K562 (cell line): ENCODE measurements at regions not wholly inside any gene's neighbourhood (a gene's known extent, or its start where the extent isn't known, plus 50 kb on each side); places are given as distances from the start of the nearest gene placed in this dataset.

Experiments
- ATAC-seq: fragments of 200-7000 bp; cut with Tn5 transposase; 3 replicates; pipeline ENCODE4 v1.9.1; 2020; ENCODE audit warnings: moderate library complexity
- BruUV-seq: library from RNA; stranded (reverse); fragments of 400-500 nt; replicated peaks from 2 replicates; lab custom pipeline; 2021; lab: Mats Ljungman, UMichigan
- CTCF ChIA-PET: fragments of 300-600 bp; formaldehyde crosslinking; extraction: SDS; loops from one replicate; lab custom pipeline; 2021; ENCODE audit warnings: low intra/inter-chr PET ratio; lab: Yijun Ruan, JAX
- POLR2A ChIA-PET: fragments of 300-600, 350-650 bp; sonication (Branson Sonifier 250); formaldehyde crosslinking; extraction: SDS; loops from one replicate; lab custom pipeline; 2021; ENCODE audit warnings: antibody characterized with exemption, inconsistent platforms; lab: Yijun Ruan, JAX
- DNase-seq, 4 experiments: peaks; one replicate each; pipeline versions ENCODE4 v3.0.0 to v3.0.0-alpha.2; 2011 to 2018; ENCODE audit warnings: low spot score in 3 of 4, mixed read lengths in 3 of 4; ENCODE audit errors: extremely low read depth in 1 of 4
- FAIRE-seq: peaks from 2 replicates; lab custom pipeline; 2011; peaks lifted over from hg19 to GRCh38; lab: Jason Lieb, UNC
- H2AFZ ChIP-seq: 2 replicates; pipeline ENCODE4 v1.6.0; 2011; ENCODE audit warnings: low read depth, low read length, control low read depth, inconsistent platforms
- H3K27ac ChIP-seq: fragments of 200-600 bp; 3 replicates; pipeline ENCODE4 v1.8.0; 2011; ENCODE audit warnings: low read depth, mild to moderate bottlenecking, control low read depth, inconsistent platforms, low read length, moderate library complexity, mixed read lengths; ENCODE audit errors: extremely low read depth
- H3K27me3 ChIP-seq, 2 experiments: fragments of 300-600 bp in 1 of 2; 2 replicates in 1 of 2; 3 replicates in 1 of 2; pipeline versions ENCODE4 v1.6.0 to v1.8.0; 2011; ENCODE audit warnings: inconsistent platforms in 2 of 2, low read length in 2 of 2, mild to moderate bottlenecking in 1 of 2, mixed read lengths in 1 of 2, moderate library complexity in 1 of 2; ENCODE audit not compliant: control insufficient read depth in 2 of 2, insufficient read depth in 2 of 2
- H3K36me3 ChIP-seq: fragments of 300-600 bp; 3 replicates; pipeline ENCODE4 v1.8.0; 2011; ENCODE audit warnings: mild to moderate bottlenecking, low read length, inconsistent platforms; ENCODE audit not compliant: control insufficient read depth, insufficient read depth
- H3K4me1 ChIP-seq, 2 experiments: fragments of 200-600 bp in 1 of 2; replicated peaks in 1 of 2; 2 replicates in 1 of 2; 3 replicates in 1 of 2; pipeline versions ENCODE4 v1.5.1 to v1.8.0; 2011; ENCODE audit warnings: inconsistent platforms in 2 of 2, low read length in 2 of 2, mild to moderate bottlenecking in 1 of 2, mixed read lengths in 1 of 2, moderate library complexity in 1 of 2; ENCODE audit not compliant: control insufficient read depth in 2 of 2, insufficient read depth in 2 of 2
- H3K4me2 ChIP-seq: 2 replicates; pipeline ENCODE4 v1.6.1; 2011; ENCODE audit warnings: low read length, control low read depth, inconsistent platforms, mixed read lengths; ENCODE audit not compliant: insufficient read depth
- H3K4me3 ChIP-seq: fragments of 200-600 bp; sonication (generic), shearing (Covaris generic); 2 replicates; pipeline ENCODE4 v1.5.1; 2016; ENCODE audit warnings: control low read depth, inconsistent platforms
- H3K79me2 ChIP-seq: fragments of 200-600 bp; 3 replicates; pipeline ENCODE4 v1.8.0; 2011; ENCODE audit warnings: low read length, inconsistent platforms; ENCODE audit not compliant: control insufficient read depth, insufficient read depth
- H3K9ac ChIP-seq, 2 experiments: 2 replicates each; pipeline versions ENCODE4 v1.6.0 to v1.6.1; 2011; ENCODE audit warnings: low read depth in 2 of 2, low read length in 2 of 2, control low read depth in 1 of 2, inconsistent platforms in 1 of 2, mild to moderate bottlenecking in 1 of 2, mixed read lengths in 1 of 2; ENCODE audit not compliant: insufficient read depth in 1 of 2
- H3K9me1 ChIP-seq: one replicate; pipeline ENCODE4 v1.6.0; 2011; ENCODE audit warnings: inconsistent platforms, mild to moderate bottlenecking, low read length, moderate library complexity; ENCODE audit not compliant: control insufficient read depth, insufficient read depth
- H3K9me3 ChIP-seq: replicated peaks from 2 replicates; pipeline ENCODE4 v1.5.1; 2011; ENCODE audit warnings: low read depth, low read length, inconsistent platforms; ENCODE audit not compliant: control insufficient read depth, insufficient read depth
- H4K20me1 ChIP-seq: replicated peaks from 2 replicates; pipeline ENCODE4 v1.6.1; 2011; ENCODE audit warnings: low read length, inconsistent platforms, mixed read lengths; ENCODE audit not compliant: control insufficient read depth, insufficient read depth
- BCL6 ChIP-seq: fragments of 250-450 bp; sonication (Bioruptor Pico); IDR thresholded peaks from 2 replicates; pipeline ENCODE4 v1.4.0; 2020
- EP400 ChIP-seq: fragments of 450-650 bp; IDR thresholded peaks from 2 replicates; pipeline ENCODE4 v1.6.1; 2017; ENCODE audit warnings: antibody characterized with exemption, mild to moderate bottlenecking, moderate library complexity
- ESRRA ChIP-seq: fragments of 450-650 bp; IDR thresholded peaks from 2 replicates; pipeline ENCODE4 v1.6.1; 2014; ENCODE audit warnings: low read depth, mild to moderate bottlenecking, moderate library complexity, borderline replicate concordance
- KAT2B ChIP-seq: IDR thresholded peaks from one replicate; pipeline ENCODE4 v1.6.1; 2012; ENCODE audit warnings: low read depth, mild to moderate bottlenecking, control low read depth, inconsistent platforms, low read length, moderate library complexity
- ZNF217 ChIP-seq: sonication (generic); formaldehyde crosslinking; IDR thresholded peaks from 2 replicates; pipeline ENCODE4 v1.8.0; 2022; ENCODE audit warnings: mild to moderate bottlenecking, missing genetic modification reagents
- ZNF282 ChIP-seq: sonication (generic); formaldehyde crosslinking; IDR thresholded peaks from 2 replicates; pipeline ENCODE4 v1.8.1; 2023; ENCODE audit warnings: missing genetic modification reagents
- WGBS: fragments of 100-300 bp; shearing (Covaris generic); methylation state at CpG from one replicate; pipeline ENCODE4 v1.1.6; 2016; ENCODE audit warnings: low coverage, mixed read lengths; ENCODE audit not compliant: insufficient coverage; ENCODE audit errors: missing lambda C conversion rate; 5-methylcytosine and 5-hydroxymethylcytosine counted together
- in situ Hi-C: fragments of 300-500 bp; cut with MboI; formaldehyde crosslinking; loops from 4 replicates; pipeline ENCODE4 v1.15.0; 2018; ENCODE audit warnings: inconsistent platforms, mixed read lengths
- intact Hi-C: fragments of 100-400 bp; cut with micrococcal nuclease; formaldehyde crosslinking; loops from 2 replicates; pipeline ENCODE4 v1.14.2; 2022
- TF ChIP-seq, protein P1 (sequence below): fragments of 250-450 bp; sonication (Bioruptor Pico); IDR thresholded peaks from 2 replicates; pipeline ENCODE4 v1.8.0; 2022; ENCODE audit warnings: moderate library complexity, mild to moderate bottlenecking, inconsistent platforms
- TF ChIP-seq, protein P2 (sequence below): fragments of 250-450 bp; sonication (Bioruptor Pico); IDR thresholded peaks from 2 replicates; pipeline ENCODE4 v1.4.0; 2020; ENCODE audit warnings: mild to moderate bottlenecking

DNA sequence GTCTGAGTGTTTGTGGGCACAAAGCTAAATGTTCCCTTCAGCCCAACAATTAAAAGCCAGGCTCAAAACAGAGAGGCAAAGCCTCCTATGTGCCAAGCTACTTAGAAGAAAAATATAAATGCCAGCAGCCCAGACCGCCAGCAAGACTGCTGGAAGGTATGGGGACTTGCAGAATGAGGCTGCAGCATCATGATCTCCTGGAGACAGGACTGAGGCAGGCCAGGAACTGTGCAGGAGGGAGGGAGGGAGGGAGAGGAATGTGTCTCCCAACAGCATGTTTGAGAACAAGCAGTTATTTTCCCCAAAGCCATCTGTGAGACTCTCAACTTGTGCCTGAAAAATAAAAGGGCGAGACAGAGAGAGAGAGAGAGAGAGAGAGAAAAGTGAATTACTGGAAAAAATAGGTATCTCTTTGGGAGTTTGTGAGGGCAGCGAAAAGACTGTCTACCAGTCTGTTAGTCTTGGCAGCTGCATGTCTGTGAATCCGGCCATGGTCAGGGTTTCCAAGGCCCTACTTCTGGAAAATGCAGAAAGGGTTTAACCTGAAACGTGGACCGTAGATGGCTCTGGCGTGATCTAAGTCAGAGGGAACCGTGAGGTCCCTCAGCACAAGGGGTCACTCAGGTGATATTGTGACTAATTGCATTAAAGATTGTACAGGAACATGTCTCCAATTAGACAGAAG is 139.7 kb upstream of the COL8A1 start:
- in situ Hi-C loops (no loop called here), intact Hi-C loops (loop anchor here (1.0 kb wide), 1 partner anchor 255 kb away; no protein-coding TSS in a partner anchor)
- Histone ChIP-seq H3K4me2 (no peak overlapping the region), H3K79me2 (no peaks in the 10 kb centered on the region), H2AFZ (no peak overlapping the region), H3K4me1 (no peaks in the 10 kb centered on the region), H3K27ac (no peak overlapping the region), H3K9me1 (no peaks in the 10 kb centered on the region), H3K27me3 (no peaks in the 10 kb centered on the region), H4K20me1 (no peaks in the 10 kb centered on the region), H3K9ac (no peak overlapping the region), H3K9me3 (no peaks in the 10 kb centered on the region), H3K4me3 (no peak overlapping the region), H3K36me3 (no peaks in the 10 kb centered on the region)
- no TSS peak for BruUV-seq
- ChIA-PET POLR2A (no interaction called here), CTCF (no interaction called here)
- no peak for DNase-seq
- WGBS = 4% methylated on average over 7 of the region's 8 CpGs
- TF ChIP-seq EP400 (no peak), ESRRA (no peak), BCL6 (CRISPR knock-in tag) (no peak), KAT2B (no peak)
- FAIRE-seq = no peak
- ATAC-seq = no peak

DNA sequence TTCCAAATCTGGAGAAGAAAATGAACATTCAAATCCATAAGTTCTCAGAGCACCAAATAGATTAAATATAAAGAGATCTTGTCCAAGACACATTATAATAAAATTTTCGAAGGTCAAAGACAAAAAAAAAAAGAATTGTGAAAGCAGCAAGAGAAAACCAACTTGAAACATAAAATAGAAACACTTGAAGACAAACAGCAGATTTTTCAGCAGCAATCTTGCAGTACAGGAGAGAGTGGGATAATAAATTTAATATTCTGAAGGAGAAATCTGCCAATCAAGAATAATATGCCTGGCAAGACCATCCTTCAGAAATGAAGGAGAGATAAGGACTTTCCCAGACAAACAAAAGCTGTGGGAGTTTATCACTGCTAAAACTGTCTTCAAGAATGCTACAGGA is 150.5 kb upstream of the COL8A1 start:
- ChIA-PET POLR2A (no interaction called here), CTCF (no interaction called here)
- Histone ChIP-seq H2AFZ (no peak overlapping the region), H3K9me1 (no peaks in the 10 kb centered on the region), H3K27me3 (no peaks in the 10 kb centered on the region), H3K27ac (no peak overlapping the region), H3K36me3 (no peaks in the 10 kb centered on the region), H3K4me3 (no peak overlapping the region), H3K4me2 (no peak overlapping the region), H3K79me2 (no peaks in the 10 kb centered on the region), H4K20me1 (no peaks in the 10 kb centered on the region), H3K4me1 (no peaks in the 10 kb centered on the region), H3K9me3 (no peaks in the 10 kb centered on the region), H3K9ac (no peak overlapping the region)
- in situ Hi-C loops = no loop called here
- intact Hi-C loops = no loop called here
- ATAC-seq = no peak
- DNase-seq = no peak
- 0% methylated on average over 1 of the region's 1 CpG for WGBS
- no TSS peak for BruUV-seq
- FAIRE-seq = no peak
- TF ChIP-seq, protein P1, sequence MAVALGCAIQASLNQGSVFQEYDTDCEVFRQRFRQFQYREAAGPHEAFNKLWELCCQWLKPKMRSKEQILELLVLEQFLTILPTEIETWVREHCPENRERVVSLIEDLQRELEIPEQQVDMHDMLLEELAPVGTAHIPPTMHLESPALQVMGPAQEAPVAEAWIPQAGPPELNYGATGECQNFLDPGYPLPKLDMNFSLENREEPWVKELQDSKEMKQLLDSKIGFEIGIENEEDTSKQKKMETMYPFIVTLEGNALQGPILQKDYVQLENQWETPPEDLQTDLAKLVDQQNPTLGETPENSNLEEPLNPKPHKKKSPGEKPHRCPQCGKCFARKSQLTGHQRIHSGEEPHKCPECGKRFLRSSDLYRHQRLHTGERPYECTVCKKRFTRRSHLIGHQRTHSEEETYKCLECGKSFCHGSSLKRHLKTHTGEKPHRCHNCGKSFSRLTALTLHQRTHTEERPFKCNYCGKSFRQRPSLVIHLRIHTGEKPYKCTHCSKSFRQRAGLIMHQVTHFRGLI (CRISPR knock-in tag) = no peak
- TF ChIP-seq ZNF217 (CRISPR knock-in tag) (no peak), ZNF282 (CRISPR knock-in tag) (no peak)
- TF ChIP-seq, protein P2, sequence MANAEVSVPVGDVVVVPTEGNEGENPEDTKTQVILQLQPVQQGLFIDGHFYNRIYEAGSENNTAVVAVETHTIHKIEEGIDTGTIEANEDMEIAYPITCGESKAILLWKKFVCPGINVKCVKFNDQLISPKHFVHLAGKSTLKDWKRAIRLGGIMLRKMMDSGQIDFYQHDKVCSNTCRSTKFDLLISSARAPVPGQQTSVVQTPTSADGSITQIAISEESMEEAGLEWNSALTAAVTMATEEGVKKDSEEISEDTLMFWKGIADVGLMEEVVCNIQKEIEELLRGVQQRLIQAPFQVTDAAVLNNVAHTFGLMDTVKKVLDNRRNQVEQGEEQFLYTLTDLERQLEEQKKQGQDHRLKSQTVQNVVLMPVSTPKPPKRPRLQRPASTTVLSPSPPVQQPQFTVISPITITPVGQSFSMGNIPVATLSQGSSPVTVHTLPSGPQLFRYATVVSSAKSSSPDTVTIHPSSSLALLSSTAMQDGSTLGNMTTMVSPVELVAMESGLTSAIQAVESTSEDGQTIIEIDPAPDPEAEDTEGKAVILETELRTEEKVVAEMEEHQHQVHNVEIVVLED (CRISPR knock-in tag) = no peak
